Vagina (tissue), 2 donors: ENCODE measurements at regions not wholly inside any gene's neighbourhood (a gene's known extent, or its start where the extent isn't known, plus 50 kb on each side); places are given as distances from the start of the nearest gene placed in this dataset.

ENCODE experiments used
- DNase-seq, 2 donors: peaks; one replicate each; pipeline ENCODE4 v3.0.0-alpha.2; 2017; ENCODE audit errors: extremely low spot score in 2 of 2
- H3K27ac ChIP-seq: fragments of 200-600 bp; sonication (generic); one replicate; pipeline ENCODE4 v1.5.1; 2019
- H3K27me3 ChIP-seq: fragments of 200-600 bp; sonication (generic); one replicate; pipeline ENCODE4 v1.5.1; 2019
- H3K36me3 ChIP-seq, 2 donors: fragments of 200-600 bp; sonication (generic); one replicate each; pipeline ENCODE4 v1.5.1; 2017 to 2019
- H3K4me1 ChIP-seq: fragments of 200-600 bp; sonication (generic); one replicate; pipeline ENCODE4 v1.5.1; 2019
- H3K4me3 ChIP-seq, 2 donors: fragments of 200-600 bp; sonication (generic); 1 replicate in 1 of 2; 2 replicates in 1 of 2; pipeline ENCODE4 v1.5.1; 2016 to 2019
- H3K9me3 ChIP-seq: fragments of 200-600 bp; sonication (generic); one replicate; pipeline ENCODE4 v1.5.1; 2019
- CTCF ChIP-seq, 3 experiments: fragments of 450-650 bp in 2 of 3; fragments of 200-600 bp in 1 of 3; sonication (generic) in 1 of 3; IDR thresholded peaks; one replicate each; pipeline ENCODE4 v1.5.1; 2017 to 2019; ENCODE audit warnings: antibody characterized with exemption in 3 of 3, mild to moderate bottlenecking in 2 of 3, moderate library complexity in 2 of 3
- POLR2A ChIP-seq, 2 donors: fragments of 450-650 bp; IDR thresholded peaks; one replicate each; pipeline ENCODE4 v1.6.1; 2017; ENCODE audit warnings: antibody characterized with exemption in 2 of 2, mild to moderate bottlenecking in 2 of 2, moderate library complexity in 2 of 2
- POLR2AphosphoS5 ChIP-seq, 2 donors: sonication (generic); formaldehyde crosslinking; IDR thresholded peaks; one replicate each; pipeline ENCODE4 v1.9.0; 2017; ENCODE audit warnings: antibody characterized with exemption in 2 of 2, mild to moderate bottlenecking in 2 of 2, low read depth in 1 of 2; ENCODE audit not compliant: insufficient read depth in 1 of 2
- intact Hi-C: fragments of 100-400 bp; cut with DNase I; formaldehyde crosslinking; loops from one replicate; pipeline ENCODE4 v1.15.1; 2023

DNA sequence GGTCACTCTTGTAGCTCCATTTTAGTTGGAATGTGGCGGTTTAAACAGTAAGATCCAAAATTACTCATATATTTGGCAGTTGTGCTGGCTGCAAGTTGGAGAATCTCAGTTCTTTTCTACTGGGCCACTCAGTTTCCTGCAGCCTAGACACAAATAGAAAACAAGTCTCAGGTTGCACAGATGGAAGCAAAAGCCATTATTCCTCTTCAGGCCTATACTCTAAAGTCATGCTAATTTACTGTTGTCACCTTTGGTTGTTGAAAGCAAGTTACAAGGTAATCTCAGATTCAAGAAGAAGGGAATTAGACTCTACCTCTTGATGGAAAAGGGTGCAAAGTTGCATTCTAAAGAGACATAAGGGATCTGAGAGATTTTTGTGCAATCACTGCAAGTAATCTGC lies 345.4 kb downstream of the ADAM29 start:
- Histone ChIP-seq H3K4me1 (no peaks in the 10 kb centered on the region), H3K27ac (no peak overlapping the region), H3K27me3 (no peaks in the 10 kb centered on the region), H3K9me3 (no peaks in the 10 kb centered on the region), H3K4me3 (no peak overlapping the region), H3K36me3 (no peaks in the 10 kb centered on the region)
- intact Hi-C loops: no loop called here
- TF ChIP-seq POLR2AphosphoS5 (IDR thresholded peaks at IDR 0.05; ENCODE audit: insufficient read depth in 1 of 2, low read depth in 1 of 2): no peak
- no peak for TF ChIP-seq POLR2A (IDR thresholded peaks at IDR 0.05)
- no peak for TF ChIP-seq CTCF (IDR thresholded peaks at IDR 0.05)
- DNase-seq: no peak

GRCh38 chr4:175271010-175271630 lies 353.0 kb downstream of the ADAM29 start:
- TF ChIP-seq CTCF (IDR thresholded peaks at IDR 0.05): no peak
- Histone ChIP-seq H3K4me1 (no peaks in the 10 kb centered on the region), H3K27me3 (no peaks in the 10 kb centered on the region)

DNA sequence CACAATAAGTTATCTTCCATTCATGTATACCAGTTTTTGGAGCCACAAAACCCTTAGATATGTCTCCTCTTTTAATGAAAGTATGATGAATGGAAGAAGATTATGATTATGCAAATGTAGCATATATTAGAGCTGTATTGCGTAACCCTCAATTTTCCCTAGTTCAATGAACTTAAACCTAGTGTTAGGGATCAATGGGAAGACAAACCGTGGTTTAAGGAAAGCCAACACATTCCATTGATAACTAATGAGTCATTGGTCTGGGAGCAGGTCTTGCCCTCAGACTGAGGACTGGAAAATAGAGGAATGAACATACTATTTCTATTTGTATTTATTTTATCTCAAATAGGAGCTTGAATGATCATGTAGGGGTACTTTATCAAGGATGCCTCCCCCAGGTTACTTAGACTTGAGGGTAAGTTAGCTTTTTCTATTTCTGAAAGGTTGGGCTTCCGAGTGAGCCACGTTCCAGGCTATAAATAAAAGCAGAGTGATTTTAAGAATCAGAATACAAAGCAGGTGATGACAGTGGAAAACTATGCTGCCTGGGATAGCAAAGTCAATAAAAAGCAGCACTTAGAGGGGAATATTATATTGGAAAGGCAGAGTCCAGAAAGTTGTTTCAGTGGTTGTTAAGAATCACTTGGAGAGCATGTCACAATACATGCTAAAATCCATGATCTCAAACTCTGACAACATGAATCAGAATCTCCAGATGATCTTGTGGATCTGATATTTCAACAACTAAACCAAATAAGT lies 356.0 kb downstream of the ADAM29 start:
- Histone ChIP-seq H3K27me3 (no peaks in the 10 kb centered on the region), H3K27ac (no peak overlapping the region), H3K36me3 (no peaks in the 10 kb centered on the region), H3K4me1 (no peaks in the 10 kb centered on the region), H3K9me3 (no peaks in the 10 kb centered on the region), H3K4me3 (no peak overlapping the region)
- DNase-seq: no peak
- TF ChIP-seq POLR2A (IDR thresholded peaks at IDR 0.05) (no peak), POLR2AphosphoS5 (IDR thresholded peaks at IDR 0.05; ENCODE audit: insufficient read depth in 1 of 2, low read depth in 1 of 2) (no peak), CTCF (IDR thresholded peaks at IDR 0.05) (no peak)
- intact Hi-C loops: no loop called here

More at GRCh38 chr4:175271010-175271630, 353.0 kb downstream of the ADAM29 start:
- no peak overlapping the region for H3K4me3 ChIP-seq
- no peaks in the 10 kb centered on the region for H3K9me3 ChIP-seq
- intact Hi-C loops: no loop called here
- H3K36me3 ChIP-seq: no peaks in the 10 kb centered on the region
- DNase-seq: no peak
- no peak overlapping the region for H3K27ac ChIP-seq

GRCh38 chr4:175277816-175278215 lies 359.7 kb downstream of the ADAM29 start:
- intact Hi-C loops: no loop called here
- no peaks in the 10 kb centered on the region for H3K27me3 ChIP-seq
- TF ChIP-seq POLR2A (IDR thresholded peaks at IDR 0.05): no peak
- no peaks in the 10 kb centered on the region for H3K9me3 ChIP-seq
- no peaks in the 10 kb centered on the region for H3K4me1 ChIP-seq
- H3K4me3 ChIP-seq: no peak overlapping the region
- no peak overlapping the region for H3K27ac ChIP-seq
- no peaks in the 10 kb centered on the region for H3K36me3 ChIP-seq
- DNase-seq: no peak

- no peak overlapping the region for H3K27ac ChIP-seq
- TF ChIP-seq CTCF (IDR thresholded peaks at IDR 0.05) (no peak), POLR2A (IDR thresholded peaks at IDR 0.05) (no peak), POLR2AphosphoS5 (IDR thresholded peaks at IDR 0.05; ENCODE audit: insufficient read depth in 1 of 2, low read depth in 1 of 2) (no peak)
- H3K4me1 ChIP-seq: no peaks in the 10 kb centered on the region
- no peaks in the 10 kb centered on the region for H3K9me3 ChIP-seq
- intact Hi-C loops: no loop called here
- H3K4me3 ChIP-seq: no peak overlapping the region
- no peaks in the 10 kb centered on the region for H3K27me3 ChIP-seq
- DNase-seq: no peak
- H3K36me3 ChIP-seq: no peaks in the 10 kb centered on the region
Measured at GRCh38 chr4:175280153-175280552, 362.0 kb downstream of the ADAM29 start.
